ENCODE measurements at regions not wholly inside any gene's neighbourhood (a gene's known extent, or its start where the extent isn't known, plus 50 kb on each side); places are given as distances from the start of the nearest gene placed in this dataset.

GRCh38 chr10:28783087-28783486, 105.8 kb downstream of the BAMBI start:
- no peak for DNase-seq

GRCh38 chr10:28785018-28785417, 107.7 kb downstream of the BAMBI start:
- DNase-seq, result no peak

DNA sequence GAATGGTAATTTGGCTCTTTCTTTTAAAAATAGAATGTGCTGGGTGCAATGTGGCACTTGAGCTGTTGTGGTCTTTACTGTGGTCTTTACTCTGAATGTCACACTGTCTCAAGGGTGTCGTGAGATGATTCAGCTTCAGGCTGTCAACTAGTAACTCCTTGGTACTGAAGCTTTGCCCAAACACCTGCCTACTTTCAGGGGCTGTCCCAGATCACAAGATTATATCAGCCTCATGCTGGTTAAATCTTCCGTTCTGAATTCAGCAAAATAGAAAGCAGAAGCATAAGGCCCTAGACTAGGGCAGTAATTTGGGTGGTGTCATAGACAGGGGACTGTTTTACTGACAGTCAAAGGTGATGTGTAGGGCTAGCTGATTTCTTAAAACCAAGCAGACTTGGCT, 110.9 kb downstream of the BAMBI start:
- no peak for DNase-seq

GRCh38 chr10:28788762-28789161, 111.4 kb downstream of the BAMBI start:
- DNase-seq, result no peak

DNA sequence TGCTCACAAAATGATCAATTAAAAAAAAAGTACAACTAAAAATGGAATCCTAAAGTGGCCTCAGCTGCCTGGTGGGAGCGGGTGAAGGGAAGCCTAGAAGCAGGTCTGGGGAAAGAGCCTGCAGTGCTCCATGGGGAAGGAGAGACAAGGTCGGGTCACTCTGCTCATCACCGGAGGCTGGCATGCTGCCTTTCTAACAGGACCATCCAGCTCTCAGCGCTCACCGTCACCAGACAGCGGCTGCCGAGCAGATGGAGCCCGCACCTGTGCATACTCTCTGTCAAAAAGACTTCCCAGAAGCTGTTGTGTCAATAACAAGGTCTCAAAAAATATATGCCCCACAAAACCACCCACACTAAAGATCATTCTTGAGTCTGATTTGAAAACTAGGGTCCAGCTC, 112.8 kb downstream of the BAMBI start:
- no peak for DNase-seq

GRCh38 chr10:28793482-28793881, 116.2 kb downstream of the BAMBI start:
- no peak for DNase-seq

DNA sequence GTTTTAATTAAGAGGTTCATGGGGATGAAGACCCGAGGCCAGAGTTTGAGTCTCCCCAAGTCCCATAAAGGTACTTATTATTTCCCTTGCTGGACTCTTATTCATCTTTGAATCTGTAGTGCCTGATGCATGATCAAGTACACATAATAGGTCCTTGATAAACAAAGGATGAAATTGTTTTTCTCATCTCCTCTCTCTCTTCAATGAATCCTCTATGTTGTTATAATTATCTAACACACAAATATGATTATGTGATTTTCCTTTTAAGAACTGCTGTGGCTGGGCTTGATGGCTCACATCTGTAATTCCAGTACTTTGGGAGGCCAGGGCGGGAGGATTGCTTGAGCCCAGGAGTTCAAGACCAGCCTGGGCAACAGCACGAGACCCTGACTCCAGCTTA, 117.7 kb downstream of the BAMBI start:
- no peak for DNase-seq

- DNase-seq, result peak in 2 of 3 donors; percentile 31 to 45
Observed at GRCh38 chr10:28796606-28797512, 119.5 kb downstream of the BAMBI start.

DNA sequence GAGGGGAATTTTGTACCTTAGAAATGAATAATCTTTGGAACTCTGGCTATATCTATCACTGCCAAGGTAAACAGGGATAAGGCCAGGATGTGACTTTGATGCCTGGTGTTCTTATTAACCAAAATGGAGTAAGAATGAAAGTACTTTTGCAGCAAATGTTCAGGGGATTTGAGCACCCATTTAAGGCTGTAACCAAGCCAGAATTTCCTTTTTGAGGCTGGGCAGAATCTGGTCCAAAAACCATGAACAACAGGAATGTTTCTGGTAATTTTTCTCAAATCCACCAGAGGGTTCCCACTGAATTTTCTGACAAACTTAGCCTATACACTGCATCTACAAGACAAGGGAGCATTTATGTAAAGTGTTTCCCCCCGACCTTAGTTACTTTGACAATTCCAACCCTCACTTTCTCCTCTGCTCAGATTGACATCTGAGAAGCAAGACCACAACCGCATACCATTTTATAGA, 120.6 kb downstream of the BAMBI start:
- DNase-seq, result no peak

- DNase-seq, result no peak
Observed at GRCh38 chr10:28798428-28798955, 121.2 kb downstream of the BAMBI start.

DNA sequence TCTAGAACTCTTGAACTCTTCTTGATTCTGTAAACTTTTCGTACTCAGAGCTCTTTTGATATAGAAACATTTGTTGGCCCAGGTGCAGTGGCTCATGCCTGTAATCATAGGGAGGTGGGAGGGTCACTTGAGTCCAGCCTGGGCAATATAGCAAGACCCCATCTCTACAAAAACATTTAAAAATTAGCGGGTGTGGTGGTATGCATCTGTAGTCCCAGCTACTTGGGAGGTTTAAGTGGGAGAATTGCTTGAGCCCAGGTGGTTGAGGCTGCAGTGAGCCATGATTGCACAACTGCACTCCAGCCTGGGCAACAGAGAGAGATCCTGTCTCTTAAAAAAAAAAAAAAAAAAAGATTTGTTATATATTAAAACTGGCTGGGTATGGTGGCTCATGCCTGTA, 121.6 kb downstream of the BAMBI start:
- no peak for DNase-seq

DNA sequence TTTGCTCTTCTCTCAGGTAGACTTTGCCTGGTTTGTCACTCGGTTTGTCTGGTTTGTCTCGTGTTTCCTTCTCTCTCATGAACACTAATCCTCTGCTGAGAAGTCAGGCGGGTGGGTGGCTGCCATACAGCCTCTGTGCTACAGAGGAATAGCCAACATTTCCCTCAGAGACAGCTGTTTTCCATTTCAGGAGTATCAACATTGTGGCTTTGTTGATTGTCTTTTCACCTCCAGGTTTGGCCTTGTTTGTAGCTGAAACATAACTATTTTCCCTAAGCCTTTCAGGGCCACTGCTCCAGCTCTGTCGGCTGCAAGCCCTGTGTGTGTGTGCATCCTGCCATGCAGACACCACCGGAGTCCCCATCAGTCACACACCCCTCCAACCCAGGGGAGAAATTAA, 122.8 kb downstream of the BAMBI start:
- no peak for DNase-seq

DNA sequence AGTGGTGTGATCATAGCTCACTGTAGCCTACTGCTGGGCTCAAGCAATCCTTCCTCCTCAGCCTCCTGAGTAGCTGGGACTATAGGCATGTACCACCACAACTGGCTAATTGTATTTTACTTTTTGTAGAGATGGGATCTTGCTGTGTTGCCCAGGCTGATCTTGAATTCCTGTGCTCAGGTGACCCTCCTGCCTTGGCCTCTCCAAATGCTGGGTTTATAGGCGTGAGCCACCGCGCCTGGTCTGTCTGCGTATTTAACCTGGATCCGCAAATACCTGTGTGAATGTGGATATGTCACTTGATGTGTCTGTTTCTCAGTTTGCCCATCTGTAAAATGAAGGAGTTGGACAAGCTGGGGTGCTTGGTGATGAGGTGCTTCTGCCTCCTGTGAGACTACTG, 123.9 kb downstream of the BAMBI start:
- no peak for DNase-seq

DNA sequence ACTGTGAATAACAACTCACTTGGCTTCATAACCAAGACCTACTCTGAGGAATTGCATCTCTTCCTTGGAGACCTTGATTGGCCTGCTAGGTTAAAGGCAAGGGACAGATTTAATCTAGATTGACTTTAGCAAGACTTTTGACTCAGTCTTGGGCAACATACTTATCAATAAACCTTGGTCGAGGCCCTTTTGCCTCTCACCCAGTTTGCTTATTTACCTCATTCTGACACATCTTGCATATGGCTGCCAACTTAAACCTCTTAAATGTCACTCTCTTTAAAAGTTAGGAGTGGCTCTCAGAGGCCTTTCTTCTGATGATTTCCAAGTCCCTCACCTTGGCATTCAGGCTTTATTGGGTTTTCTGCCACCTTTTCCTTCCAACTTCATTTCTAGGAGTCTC, 124.5 kb downstream of the BAMBI start:
- DNase-seq, result no peak

GRCh38 chr10:28805390-28805789, 128.1 kb downstream of the BAMBI start:
- DNase-seq, result no peak

DNA sequence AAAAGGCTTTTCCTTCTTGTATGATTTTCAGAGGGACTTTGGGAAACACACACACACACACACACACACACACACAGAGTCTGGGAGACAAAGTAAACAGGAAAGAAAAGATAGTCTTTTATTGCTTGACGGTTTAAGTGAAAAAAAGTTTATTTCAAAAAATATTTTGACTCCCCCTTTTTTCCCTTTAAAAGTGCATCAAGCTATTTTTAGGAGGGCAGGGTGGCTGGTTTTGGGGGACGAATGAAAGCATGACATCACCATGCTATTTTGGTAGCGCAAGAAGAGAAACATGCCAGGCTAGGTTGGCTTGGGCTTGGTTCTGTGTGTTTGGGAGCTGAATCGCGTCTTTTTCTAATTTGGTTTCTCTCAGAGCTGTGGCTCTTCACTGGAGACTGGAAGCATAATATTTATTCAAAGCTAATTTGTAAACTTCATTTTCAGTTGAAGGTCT, 129.2 kb downstream of the BAMBI start:
- DNase-seq, result no peak

DNA sequence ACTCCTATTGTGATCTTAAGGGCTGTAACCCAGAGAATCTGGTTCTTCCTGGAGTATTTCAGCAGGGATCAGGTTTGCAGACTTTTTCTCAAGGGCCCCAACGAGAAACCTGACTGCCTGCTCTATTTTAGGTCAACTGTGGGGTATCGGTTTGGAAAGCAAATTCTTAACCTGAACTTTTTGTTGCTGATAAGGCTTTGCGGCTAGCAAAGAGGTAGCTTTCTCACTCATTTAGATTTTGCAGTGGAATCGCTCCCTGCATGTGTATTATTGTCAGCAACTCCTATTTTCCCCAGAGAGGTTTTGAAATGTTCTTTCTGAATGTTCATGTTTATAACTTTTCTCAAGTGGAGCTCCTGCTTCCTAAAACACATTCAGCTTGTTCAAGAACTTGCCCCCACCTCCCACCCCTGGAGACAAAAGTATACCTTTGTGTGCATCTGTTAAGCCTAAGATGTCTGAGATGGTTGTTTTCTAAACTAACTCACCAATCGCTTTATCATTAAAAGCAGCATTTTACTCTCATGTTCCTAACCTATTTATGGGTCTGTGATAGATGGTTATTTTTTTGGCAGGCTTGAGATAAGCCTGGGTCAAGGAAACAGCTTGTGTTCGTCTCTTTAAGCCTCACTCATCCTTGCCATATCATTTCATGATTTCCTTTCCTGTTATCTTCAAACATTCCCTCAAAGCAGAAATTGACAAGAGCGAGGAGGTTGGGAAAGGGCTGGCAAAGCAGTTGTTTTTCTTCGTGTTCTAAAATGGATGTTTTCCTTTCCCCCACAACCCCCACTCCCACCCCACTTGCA, 129.8 kb downstream of the BAMBI start:
- DNase-seq, result no peak

GRCh38 chr10:28807760-28808613, 130.7 kb downstream of the BAMBI start:
- peak in 2 of 3 donors; percentile 2 to 8 for DNase-seq

- no peak for DNase-seq
Observed at GRCh38 chr10:28808693-28809092, 131.4 kb downstream of the BAMBI start.

DNA sequence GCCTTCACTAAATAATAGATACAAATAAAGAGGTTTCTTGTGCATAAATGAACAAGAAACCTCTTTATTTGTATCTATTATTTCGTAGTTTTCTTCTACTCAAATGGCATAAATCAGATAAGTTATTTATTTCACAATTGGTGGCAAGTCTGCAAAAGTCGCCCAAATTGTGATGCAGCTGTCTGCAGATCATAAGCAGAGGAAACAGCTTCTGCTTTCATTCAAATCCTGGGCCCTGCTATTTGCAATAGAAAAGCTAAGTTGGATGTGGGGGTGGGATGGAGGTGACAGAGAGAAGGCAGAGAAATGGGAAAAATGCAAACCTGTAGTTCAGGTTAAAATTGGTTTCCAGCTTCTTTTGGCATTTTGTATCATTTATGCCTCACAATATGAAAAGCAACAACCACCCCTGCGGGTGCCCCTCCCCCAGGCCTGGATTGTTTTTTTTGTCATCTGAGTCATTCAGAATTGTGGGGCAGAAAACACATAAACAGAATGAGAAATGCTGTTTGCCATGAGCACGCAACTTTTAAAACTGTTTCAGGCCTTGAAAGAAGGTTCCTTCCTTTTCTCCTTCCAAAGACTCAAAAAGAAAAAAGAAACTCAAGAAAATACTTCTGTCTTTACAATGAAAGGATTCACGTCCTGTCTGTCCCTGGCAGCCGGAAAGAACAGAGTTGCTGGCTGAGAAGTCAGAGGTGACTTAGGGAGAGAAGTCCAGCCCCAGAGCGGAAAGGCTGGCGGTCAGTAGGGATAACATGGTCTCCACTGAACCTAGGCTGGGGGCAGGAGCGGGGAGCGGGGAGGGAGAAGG, 132.9 kb downstream of the BAMBI start:
- peak in 2 of 3 donors; percentile 5 to 20 for DNase-seq

DNA sequence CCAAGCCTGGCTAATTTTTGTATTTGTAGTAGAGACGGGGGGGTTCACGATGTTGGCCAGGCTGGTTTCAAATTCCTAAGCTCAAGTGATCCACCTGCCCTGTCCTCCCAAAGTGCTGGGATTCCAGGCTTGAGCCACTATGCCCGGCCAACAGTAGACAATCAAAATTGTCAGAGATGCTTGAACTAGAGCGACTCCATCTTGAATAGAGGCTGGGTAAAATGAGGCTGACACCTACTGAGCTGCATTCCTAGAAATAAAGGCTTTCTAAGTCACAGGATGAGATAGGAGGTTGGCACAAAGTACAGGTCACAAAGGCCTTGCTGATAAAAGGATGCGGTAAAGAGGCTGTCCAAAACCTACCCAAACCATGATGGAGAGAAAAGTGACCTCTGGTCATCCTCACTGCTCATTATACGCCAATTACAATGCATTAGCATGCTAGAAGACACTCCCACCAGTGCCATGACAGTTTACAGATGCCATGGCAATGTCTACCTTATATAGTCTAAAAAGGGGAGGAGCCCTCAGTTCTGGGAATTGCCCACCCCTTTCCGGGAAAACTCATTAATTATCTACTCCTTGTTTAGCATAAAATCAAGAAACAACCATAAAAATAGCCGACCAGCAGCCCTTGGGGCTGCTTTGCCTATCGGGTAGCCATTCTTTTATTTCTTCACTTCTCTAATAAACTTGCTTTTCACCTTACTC, 134.5 kb downstream of the BAMBI start:
- DNase-seq, result no peak

All from suppressor macrophage treated with lipopolysaccharide for 1 hour (primary cell).